PC-9 (cell line): ENCODE measurements at regions not wholly inside any gene's neighbourhood (a gene's known extent, or its start where the extent isn't known, plus 50 kb on each side); places are given as distances from the start of the nearest gene placed in this dataset.

Source experiments
- BruUV-seq: library from RNA; stranded (reverse); fragments of 400-500 nt; replicated peaks from 2 replicates; lab custom pipeline; 2021; lab: Mats Ljungman, UMichigan
- CTCF ChIA-PET: fragments of 300-600 bp; sonication (Branson Sonifier 250); formaldehyde crosslinking; loops from one replicate; lab custom pipeline; 2022; ENCODE audit warnings: antibody characterized with exemption; lab: Charles Lee
- POLR2A ChIA-PET: fragments of 300-600 bp; sonication (Branson Sonifier 250); formaldehyde crosslinking; loops from one replicate; lab custom pipeline; 2022; ENCODE audit warnings: antibody characterized with exemption; ENCODE audit not compliant: unreplicated experiment; lab: Charles Lee
- DNase-seq, 2 experiments: peaks; one replicate each; pipeline versions ENCODE4 v3.0.0 to v3.0.0-alpha.2; 2015 to 2022; ENCODE audit warnings: mixed read lengths in 1 of 2
- H2AFZ ChIP-seq: fragments of 200-600 bp; sonication (generic); 2 replicates; pipeline ENCODE4 v1.8.1; 2017; ENCODE audit warnings: antibody characterized with exemption
- H3F3A ChIP-seq: fragments of 200-600 bp; sonication (generic); 2 replicates; pipeline ENCODE4 v1.8.1; 2017; ENCODE audit warnings: antibody characterized with exemption, mild to moderate bottlenecking, low read depth; ENCODE audit not compliant: insufficient read depth
- H3K27ac ChIP-seq: fragments of 200-600 bp; sonication (generic); 2 replicates; pipeline ENCODE4 v1.6.1; 2016; ENCODE audit warnings: mixed run types
- H3K27me3 ChIP-seq: fragments of 200-600 bp; sonication (generic); 2 replicates; pipeline ENCODE4 v1.6.1; 2016; ENCODE audit warnings: low read depth, mixed run types; ENCODE audit not compliant: insufficient read depth
- H3K36me3 ChIP-seq: fragments of 200-600 bp; sonication (generic); 2 replicates; pipeline ENCODE4 v1.6.1; 2016; ENCODE audit warnings: low read depth, mixed run types
- H3K4me1 ChIP-seq: fragments of 200-600 bp; sonication (generic); replicated peaks from 2 replicates; pipeline ENCODE4 v1.6.1; 2016; ENCODE audit warnings: mixed run types; ENCODE audit not compliant: insufficient read depth
- H3K4me2 ChIP-seq: fragments of 200-600 bp; sonication (generic); 2 replicates; pipeline ENCODE4 v1.6.1; 2017; ENCODE audit warnings: mixed run types
- H3K4me3 ChIP-seq: fragments of 200-600 bp; sonication (generic); 2 replicates; pipeline ENCODE4 v1.6.1; 2016; ENCODE audit warnings: mixed run types
- H3K79me2 ChIP-seq: fragments of 200-600 bp; sonication (generic); 2 replicates; pipeline ENCODE4 v1.6.1; 2017; ENCODE audit warnings: low read depth, mixed run types
- H3K9me2 ChIP-seq: fragments of 200-600 bp; sonication (generic); 2 replicates; pipeline ENCODE4 v1.8.1; 2017; ENCODE audit warnings: mild to moderate bottlenecking; ENCODE audit not compliant: insufficient read depth
- H3K9me3 ChIP-seq: fragments of 200-600 bp; sonication (generic); 2 replicates; pipeline ENCODE4 v1.8.1; 2016; ENCODE audit warnings: low read depth; ENCODE audit not compliant: insufficient read depth
- H4K20me1 ChIP-seq: fragments of 200-600 bp; sonication (generic); 2 replicates; pipeline ENCODE4 v1.8.1; 2017; ENCODE audit not compliant: insufficient read depth
- EZH2 ChIP-seq: fragments of 200-600 bp; sonication (generic); IDR thresholded peaks from 2 replicates; pipeline ENCODE4 v1.8.0; 2017; ENCODE audit warnings: antibody characterized with exemption, low read depth
- intact Hi-C: fragments of 100-400 bp; cut with micrococcal nuclease; formaldehyde crosslinking; loops from one replicate; pipeline ENCODE4 v1.10.0; 2022; ENCODE audit not compliant: unreplicated experiment
- TF ChIP-seq, protein P1 (sequence below): fragments of 200-600 bp; sonication (generic); conservative IDR thresholded peaks from 2 replicates; pipeline ENCODE4 v1.6.1; 2017; ENCODE audit warnings: mixed run types, antibody characterized with exemption, mild to moderate bottlenecking, moderate library complexity

DNA sequence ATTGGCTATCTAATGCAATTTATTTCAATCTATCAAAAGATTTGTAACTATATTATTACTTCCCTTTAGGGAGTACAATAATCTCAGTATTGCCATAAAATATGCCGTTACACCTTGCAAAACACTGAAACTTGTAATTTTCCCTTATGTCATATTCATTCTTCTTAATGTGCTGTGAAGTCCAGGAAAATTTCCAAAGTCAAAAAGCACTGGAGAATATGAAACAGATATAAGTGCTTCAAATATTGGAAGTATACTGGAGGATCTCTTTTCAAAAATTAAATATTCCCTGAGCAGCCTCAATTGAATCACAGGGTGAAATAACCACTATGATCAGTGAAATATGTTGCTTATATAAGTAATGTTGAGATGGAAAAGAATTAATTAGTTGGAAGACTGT, 356.0 kb downstream of the PPP1R3A start:
- no peaks in the 10 kb centered on the region for H3K9me3 ChIP-seq
- no peak overlapping the region for H3K4me2 ChIP-seq
- H3K4me1 ChIP-seq = no peaks in the 10 kb centered on the region
- no peaks in the 10 kb centered on the region for H3K9me2 ChIP-seq
- no peak overlapping the region for H3K4me3 ChIP-seq
- no peaks in the 10 kb centered on the region for H3K27me3 ChIP-seq
- ChIA-PET CTCF (no interaction called here), POLR2A (no interaction called here)
- intact Hi-C loops = no loop called here
- no peaks in the 10 kb centered on the region for H3F3A ChIP-seq
- H3K36me3 ChIP-seq = no peaks in the 10 kb centered on the region
- TF ChIP-seq, protein P1, sequence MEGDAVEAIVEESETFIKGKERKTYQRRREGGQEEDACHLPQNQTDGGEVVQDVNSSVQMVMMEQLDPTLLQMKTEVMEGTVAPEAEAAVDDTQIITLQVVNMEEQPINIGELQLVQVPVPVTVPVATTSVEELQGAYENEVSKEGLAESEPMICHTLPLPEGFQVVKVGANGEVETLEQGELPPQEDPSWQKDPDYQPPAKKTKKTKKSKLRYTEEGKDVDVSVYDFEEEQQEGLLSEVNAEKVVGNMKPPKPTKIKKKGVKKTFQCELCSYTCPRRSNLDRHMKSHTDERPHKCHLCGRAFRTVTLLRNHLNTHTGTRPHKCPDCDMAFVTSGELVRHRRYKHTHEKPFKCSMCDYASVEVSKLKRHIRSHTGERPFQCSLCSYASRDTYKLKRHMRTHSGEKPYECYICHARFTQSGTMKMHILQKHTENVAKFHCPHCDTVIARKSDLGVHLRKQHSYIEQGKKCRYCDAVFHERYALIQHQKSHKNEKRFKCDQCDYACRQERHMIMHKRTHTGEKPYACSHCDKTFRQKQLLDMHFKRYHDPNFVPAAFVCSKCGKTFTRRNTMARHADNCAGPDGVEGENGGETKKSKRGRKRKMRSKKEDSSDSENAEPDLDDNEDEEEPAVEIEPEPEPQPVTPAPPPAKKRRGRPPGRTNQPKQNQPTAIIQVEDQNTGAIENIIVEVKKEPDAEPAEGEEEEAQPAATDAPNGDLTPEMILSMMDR = no peak
- TF ChIP-seq EZH2 = no peak
- no peaks in the 10 kb centered on the region for H4K20me1 ChIP-seq
- DNase-seq = no peak
- H3K79me2 ChIP-seq = no peaks in the 10 kb centered on the region
- BruUV-seq = no TSS peak
- H2AFZ ChIP-seq = no peak overlapping the region
- H3K27ac ChIP-seq = no peak overlapping the region

DNA sequence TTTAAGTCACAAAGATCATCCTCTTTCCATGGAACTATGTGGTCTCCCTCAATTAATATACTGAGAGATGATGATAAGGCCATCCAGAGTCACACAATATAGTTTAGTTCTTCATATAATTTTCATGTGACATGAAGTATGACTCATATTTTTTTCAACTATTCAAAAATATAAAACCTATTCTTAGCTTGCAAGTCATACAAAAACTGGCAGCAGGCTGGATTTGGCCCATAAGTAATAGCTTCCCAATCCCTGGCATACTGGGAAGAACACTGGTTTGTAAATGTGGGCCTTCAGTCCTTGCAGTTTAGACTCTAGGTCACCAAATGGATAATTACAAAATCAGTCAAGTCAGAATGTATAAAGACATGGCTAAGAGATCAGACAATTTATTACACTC, 356.6 kb downstream of the PPP1R3A start:
- intact Hi-C loops = no loop called here
- no peaks in the 10 kb centered on the region for H3K9me2 ChIP-seq
- no peak overlapping the region for H3K4me3 ChIP-seq
- no peak overlapping the region for H2AFZ ChIP-seq
- no peaks in the 10 kb centered on the region for H3K36me3 ChIP-seq
- CTCF ChIA-PET = no interaction called here
- BruUV-seq = no TSS peak
- no peaks in the 10 kb centered on the region for H3K9me3 ChIP-seq
- no peak for TF ChIP-seq EZH2
- TF ChIP-seq, protein P1 = no peak
- H3F3A ChIP-seq = no peaks in the 10 kb centered on the region
- H4K20me1 ChIP-seq = no peaks in the 10 kb centered on the region
- H3K4me2 ChIP-seq = no peak overlapping the region
- H3K79me2 ChIP-seq = no peaks in the 10 kb centered on the region
- no peaks in the 10 kb centered on the region for H3K4me1 ChIP-seq
- POLR2A ChIA-PET = no interaction called here
- DNase-seq = no peak
- no peak overlapping the region for H3K27ac ChIP-seq
- H3K27me3 ChIP-seq = no peaks in the 10 kb centered on the region

DNA sequence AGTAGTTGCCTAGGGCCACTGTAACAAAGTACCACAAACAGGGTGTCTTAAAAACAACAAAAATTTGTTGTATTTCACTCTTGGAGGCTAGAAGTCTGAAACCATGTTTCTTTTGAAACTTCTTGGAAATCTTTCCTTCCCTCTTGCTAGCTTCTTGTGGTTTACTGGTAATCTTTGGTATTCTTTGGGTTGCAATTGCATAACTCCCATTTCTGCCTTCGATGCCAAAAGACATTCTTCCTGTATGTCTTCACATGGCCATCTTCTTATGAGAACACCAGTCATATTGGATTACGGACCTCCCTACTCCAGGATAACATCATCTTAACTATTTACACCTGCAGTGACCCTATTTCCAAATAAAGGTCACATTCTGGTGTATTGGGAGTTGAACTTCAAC, 357.4 kb downstream of the PPP1R3A start:
- no peaks in the 10 kb centered on the region for H3K9me2 ChIP-seq
- BruUV-seq = no TSS peak
- H4K20me1 ChIP-seq = no peaks in the 10 kb centered on the region
- H3K4me2 ChIP-seq = no peak overlapping the region
- no peaks in the 10 kb centered on the region for H3F3A ChIP-seq
- H3K79me2 ChIP-seq = no peaks in the 10 kb centered on the region
- no peak overlapping the region for H3K27ac ChIP-seq
- TF ChIP-seq EZH2 = no peak
- TF ChIP-seq, protein P1 = no peak
- no peaks in the 10 kb centered on the region for H3K27me3 ChIP-seq
- ChIA-PET POLR2A (interaction anchor here (0.7 kb wide), 1 partner anchor 133 kb away, joined by 6 read pairs; no protein-coding TSS in a partner anchor), CTCF (no interaction called here)
- intact Hi-C loops = no loop called here
- no peaks in the 10 kb centered on the region for H3K9me3 ChIP-seq
- no peaks in the 10 kb centered on the region for H3K4me1 ChIP-seq
- H2AFZ ChIP-seq = no peak overlapping the region
- DNase-seq = no peak
- H3K4me3 ChIP-seq = no peak overlapping the region
- no peaks in the 10 kb centered on the region for H3K36me3 ChIP-seq
